NCI-H524 treated with DMSO at 0.1 percent for 48 hours (cell line): ENCODE measurements at regions not wholly inside any gene's neighbourhood (a gene's known extent, or its start where the extent isn't known, plus 50 kb on each side); places are given as distances from the start of the nearest gene placed in this dataset.
"Not testable (repeated sequence)": the region's sequence is repeated elsewhere in the genome, so short reads cannot be mapped to it uniquely, and the experiment has no call there.

Experiments
- DNase-seq: peaks from one replicate; lab custom pipeline; 2025; lab: John Stamatoyannopoulos, UW

DNA sequence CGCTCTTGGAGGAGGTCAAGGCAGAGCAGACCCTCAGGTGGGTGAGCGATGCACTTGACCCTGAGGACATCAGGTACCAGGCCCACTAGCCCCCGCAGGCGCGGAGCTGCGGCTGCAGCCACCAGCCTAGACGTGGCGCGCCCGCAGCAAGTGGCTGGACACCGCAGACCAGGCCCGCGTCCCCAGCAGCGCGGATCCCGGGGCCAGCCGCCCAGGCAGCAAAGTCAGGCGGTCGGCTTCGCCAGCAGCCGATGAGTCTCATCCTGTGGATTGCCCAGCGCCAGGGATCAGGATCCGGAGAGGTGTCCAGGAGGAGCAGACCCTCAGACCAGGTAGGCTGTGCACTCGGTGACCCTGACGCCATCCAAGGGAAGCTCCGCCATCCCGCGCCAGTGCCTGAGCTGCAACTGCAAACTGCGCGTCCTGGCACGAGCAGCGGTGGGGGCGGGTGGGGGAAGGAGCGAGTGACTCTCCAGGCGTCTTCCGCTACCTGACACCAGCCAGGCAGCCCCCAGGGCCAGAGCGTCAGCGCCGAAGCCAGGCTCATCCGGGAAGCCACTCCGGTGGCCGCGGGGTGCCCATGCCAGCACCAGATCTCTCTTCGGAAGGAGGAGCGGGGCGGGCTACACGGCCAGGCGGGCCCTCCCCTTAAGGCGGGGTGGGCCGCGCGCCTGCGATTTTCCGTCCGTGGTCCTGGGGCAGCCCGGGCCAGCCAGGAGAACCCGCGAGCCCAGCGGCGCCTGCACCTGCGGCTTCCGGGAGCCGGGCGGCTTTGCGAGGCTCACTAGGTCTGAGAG, 92.6 kb upstream of the THOC3 start:
- not testable (repeated sequence) for DNase-seq

GRCh38 chr5:176061269-176061622, 93.1 kb upstream of the THOC3 start:
- not testable (repeated sequence) for DNase-seq

DNA sequence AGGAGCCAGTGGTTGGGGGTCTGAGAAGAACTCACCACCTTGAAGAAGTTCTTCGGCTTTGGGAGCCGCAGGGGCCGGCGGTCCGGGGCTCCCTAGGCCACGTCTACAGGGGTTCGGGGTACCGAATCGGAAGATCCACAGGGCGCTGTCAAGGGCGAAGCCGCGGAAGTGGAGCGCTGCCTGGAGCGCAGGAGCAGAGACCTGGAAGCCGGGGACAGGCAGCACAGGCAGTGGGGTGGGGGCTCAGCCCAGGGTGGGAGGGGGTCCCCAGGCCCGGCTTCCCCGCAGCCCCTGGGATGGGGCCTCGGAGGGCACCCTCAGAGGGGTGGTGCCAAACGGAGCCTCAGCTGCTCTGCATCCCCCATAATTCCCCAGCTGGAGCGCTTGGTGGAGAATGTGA, 93.5 kb upstream of the THOC3 start:
- not testable (repeated sequence) for DNase-seq

- not testable (repeated sequence) for DNase-seq
Observed at GRCh38 chr5:176066262-176066945, 98.3 kb upstream of the THOC3 start.

GRCh38 chr5:176067162-176067561, 99.0 kb upstream of the THOC3 start:
- DNase-seq: not testable (repeated sequence)

DNA sequence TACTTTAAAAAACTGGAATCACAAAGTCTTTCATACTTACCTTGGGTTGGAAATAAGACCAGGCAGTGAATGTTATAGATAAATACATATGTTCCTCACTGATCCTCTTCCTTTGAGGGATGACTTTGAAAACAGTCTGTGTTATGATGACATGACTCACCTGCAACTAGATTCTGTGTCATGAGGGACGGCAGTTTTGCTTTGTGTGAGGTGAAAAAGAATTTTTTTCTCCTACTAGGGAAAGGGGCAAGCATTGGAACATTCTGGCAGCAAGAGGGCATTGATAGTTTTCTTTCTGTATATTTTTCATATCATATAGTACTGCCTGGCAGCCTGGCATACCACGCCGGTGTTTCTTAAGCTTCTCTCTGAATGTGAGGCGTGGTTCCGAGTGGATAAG, 99.8 kb upstream of the THOC3 start:
- not testable (repeated sequence) for DNase-seq

DNA sequence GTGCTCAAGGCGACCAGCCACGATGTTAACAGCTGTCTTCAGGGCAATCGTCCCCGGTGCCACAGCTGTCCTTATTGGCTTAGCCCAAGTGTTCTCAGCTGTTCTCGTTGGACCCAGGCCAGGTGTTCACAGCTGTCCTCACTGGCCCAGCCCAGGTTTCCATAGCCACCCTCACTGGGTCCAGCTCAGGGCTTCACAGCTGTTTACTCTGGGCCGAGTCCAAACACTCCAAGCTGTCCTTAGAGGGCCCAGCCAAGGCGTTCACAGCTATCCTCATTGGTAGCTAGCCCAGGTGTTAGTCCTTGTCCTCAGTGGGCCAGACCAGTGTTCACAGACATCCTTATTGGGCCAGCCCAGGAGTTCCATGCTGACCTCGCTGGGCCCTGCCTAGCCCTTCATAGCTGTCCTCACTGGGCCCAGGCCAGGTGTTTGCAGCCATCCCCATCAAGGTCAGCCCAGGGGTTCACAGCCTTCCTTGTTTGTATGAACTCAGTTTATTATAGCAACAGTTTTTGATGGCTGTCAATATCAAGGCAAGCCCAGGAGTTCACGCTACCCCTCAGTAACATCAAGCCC, 106.0 kb upstream of the THOC3 start:
- DNase-seq: not testable (repeated sequence)

DNA sequence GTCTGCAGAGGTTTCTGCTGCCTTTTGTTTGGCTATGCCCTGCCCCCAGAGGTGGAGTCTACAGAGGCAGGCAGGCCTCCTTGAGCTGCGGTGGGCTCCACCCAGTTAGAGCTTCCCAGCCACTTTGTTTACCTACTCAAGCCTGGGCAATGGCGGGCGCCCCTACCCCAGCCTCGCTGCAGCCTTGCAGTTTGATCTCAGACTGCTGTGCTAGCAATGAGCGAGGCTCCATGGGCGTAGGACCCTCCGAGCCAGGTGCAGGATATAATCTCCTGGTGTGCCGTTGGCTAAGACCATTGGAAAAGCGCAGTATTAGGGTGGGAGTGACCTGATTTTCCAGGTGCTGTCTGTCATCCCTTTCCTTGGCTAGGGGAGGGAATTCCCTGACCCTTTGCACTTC, 115.6 kb upstream of the THOC3 start:
- DNase-seq: not testable (repeated sequence)

- not testable (repeated sequence) for DNase-seq
Observed at GRCh38 chr5:176103083-176103482, 135.0 kb upstream of the THOC3 start.

DNA sequence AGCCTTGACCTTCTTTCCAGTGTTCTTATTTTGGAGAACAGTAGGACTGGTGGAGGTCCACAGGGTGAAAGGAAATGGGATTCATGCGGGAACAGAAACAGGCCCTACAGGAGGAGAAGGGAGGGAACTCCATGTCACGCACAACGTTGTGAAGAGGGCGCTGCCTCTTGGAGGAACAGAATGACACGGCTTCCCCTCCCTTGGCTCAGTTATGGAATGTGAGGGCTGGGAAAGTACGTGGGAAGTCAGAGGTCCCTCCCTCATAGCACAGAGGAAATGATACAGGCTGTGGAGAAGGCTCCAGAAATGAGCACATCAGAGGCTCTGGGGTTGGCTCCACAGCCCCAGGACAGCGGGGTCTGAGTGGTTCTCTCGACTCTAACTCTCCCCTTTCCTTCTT, 125.3 kb upstream of the SIMC1 start:
- DNase-seq: not testable (repeated sequence)

DNA sequence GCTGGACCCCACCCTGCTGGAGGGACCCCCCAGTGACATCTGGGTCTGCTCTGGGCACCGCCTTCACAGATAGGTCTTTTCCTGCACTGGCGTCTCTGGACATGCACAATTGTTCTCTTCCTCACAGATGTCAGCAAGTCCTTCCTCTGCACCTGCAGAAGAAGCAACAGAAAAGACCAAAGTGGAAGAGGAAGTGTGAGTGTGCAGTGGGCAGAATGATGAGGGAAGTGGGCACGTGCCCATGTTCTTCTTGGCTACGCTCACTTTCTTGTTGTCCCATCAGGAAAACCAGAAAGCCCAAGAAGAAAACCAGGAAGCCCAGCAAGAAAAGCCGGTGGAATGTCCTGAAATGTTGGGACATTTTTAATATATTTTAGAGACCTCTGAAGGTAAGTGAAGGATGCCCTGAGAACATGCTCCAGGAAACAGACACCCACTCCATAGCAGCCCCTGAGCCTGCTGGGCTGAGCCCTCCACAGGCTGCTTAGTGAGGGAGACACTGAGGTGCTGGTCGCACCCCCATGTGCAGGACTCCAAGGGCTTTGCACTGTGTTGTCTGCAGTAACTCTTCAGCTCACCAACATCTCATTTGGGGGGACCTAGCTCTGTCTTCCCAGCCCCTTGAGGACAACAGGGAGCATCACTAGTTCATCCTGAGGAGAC, 124.4 kb upstream of the SIMC1 start:
- DNase-seq: not testable (repeated sequence)

GRCh38 chr5:176114825-176115224, 123.4 kb upstream of the SIMC1 start:
- DNase-seq: not testable (repeated sequence)

GRCh38 chr5:176117699-176118238, 120.5 kb upstream of the SIMC1 start:
- DNase-seq: not testable (repeated sequence)

GRCh38 chr5:176122361-176122760, 115.9 kb upstream of the SIMC1 start:
- DNase-seq: not testable (repeated sequence)

DNA sequence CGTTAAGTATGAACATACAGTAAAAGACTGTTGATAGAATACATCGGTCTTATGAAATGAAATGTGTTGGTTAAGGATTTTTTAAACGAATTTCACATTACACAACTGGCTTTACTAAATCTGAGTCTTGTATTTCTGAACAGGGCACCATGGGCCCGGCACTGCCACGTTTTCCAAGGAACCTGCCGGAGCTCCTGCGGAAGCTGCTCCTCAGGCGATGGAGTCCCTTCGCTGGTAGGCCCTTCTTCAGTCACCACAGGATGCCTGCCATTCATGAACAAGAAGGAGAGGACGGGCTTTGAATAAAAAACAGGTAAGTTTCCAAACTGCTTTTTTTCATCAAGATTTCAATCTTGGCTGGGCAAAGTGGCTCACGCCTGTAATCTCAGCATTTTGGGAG, 114.1 kb upstream of the SIMC1 start:
- DNase-seq: not testable (repeated sequence)

- DNase-seq: no peak
Observed at GRCh38 chr5:176131771-176132170, 106.5 kb upstream of the SIMC1 start.

DNA sequence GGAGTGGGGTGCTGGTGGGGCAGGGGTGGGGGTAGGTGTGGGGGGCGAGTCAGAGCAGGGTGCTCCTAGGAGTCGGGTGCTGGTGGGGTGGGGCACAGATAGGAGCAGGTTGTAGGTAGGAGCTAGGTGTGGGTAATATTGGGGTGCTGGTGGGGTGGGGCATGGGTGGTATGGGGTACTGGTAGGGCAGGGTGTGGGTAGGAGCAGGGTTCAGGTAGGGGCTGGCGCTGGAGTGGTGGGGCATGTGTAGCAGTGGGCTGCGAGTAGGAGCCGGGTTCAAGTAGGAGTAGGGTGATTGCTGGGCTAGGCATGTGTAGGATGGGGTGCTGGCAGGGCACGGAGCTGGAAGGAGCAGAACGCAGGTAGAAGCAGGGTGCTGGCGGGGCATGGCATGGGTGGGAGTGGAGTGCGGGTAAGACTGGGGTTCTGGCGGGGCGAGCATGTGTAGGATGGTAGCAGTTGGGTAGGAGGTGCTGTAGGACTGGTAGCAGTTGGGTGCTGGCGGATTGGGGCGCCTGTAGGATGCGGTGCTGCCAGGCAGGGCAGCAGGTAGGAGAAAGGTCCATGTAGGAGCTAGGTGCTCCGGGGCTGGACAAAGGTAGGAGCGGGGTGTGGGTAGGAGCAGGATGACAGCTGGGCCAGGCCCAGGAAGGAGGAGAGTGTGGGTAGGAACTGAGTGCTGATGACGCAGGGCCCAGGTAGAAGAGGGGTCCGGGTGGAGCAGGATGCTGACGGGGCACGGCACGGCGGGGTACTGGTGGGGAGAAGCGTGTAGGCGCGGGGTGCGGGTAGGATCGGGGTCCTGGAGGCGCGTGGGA, 105.5 kb upstream of the SIMC1 start:
- no peak for DNase-seq

DNA sequence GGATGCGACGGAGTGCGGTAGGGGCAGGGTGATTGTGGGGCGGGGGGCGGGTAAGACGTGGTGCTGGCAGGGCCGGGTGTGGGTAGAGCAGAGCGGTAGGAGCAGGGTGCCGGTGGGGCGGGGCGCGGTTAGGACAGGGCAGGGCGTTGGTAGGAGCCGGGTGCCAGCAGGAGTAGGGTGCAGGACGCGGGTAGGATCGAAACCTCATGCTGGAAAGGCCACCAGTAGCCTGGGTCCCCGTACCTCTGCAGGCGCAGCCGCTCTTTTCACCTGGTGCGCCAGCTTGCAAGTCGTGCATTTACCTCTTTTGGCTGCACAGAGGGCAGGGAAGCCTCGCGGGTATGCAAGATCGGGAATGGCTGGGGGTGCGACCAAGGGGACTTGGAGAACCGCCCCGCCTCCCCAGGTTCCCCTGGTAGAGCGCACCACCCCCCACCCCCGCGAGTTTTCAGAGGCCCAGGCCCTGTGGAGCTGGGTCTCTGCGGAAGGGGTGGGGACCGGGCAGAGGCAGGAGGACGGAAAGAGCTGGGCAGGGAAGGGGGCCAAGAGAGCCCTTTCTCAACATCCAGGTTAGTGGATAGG, 104.8 kb upstream of the SIMC1 start:
- no peak for DNase-seq

DNA sequence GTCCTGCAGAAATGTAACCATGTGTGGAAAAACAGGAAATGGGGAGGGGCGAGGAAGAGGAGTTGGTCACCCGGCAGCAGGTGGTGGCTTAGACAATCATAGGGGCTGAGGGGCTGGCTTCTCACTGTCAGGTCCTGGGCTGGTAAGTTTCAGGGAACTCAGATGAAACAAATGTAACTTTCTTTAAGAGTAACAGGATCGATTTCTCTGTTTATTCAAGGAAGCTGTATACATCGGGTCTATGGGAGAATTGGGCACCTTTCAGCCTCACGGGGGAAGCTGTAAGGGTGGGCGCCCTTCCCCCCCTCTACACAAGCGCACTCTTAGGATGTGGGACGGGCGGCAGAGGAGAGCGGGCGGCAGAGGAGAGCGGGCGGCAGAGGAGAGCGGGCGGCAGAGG, 104.3 kb upstream of the SIMC1 start:
- DNase-seq: no peak

GRCh38 chr5:176134529-176135223, 103.5 kb upstream of the SIMC1 start:
- DNase-seq: no peak
